ENCODE measurements at regions not wholly inside any gene's neighbourhood (a gene's known extent, or its start where the extent isn't known, plus 50 kb on each side); places are given as distances from the start of the nearest gene placed in this dataset.

DNA sequence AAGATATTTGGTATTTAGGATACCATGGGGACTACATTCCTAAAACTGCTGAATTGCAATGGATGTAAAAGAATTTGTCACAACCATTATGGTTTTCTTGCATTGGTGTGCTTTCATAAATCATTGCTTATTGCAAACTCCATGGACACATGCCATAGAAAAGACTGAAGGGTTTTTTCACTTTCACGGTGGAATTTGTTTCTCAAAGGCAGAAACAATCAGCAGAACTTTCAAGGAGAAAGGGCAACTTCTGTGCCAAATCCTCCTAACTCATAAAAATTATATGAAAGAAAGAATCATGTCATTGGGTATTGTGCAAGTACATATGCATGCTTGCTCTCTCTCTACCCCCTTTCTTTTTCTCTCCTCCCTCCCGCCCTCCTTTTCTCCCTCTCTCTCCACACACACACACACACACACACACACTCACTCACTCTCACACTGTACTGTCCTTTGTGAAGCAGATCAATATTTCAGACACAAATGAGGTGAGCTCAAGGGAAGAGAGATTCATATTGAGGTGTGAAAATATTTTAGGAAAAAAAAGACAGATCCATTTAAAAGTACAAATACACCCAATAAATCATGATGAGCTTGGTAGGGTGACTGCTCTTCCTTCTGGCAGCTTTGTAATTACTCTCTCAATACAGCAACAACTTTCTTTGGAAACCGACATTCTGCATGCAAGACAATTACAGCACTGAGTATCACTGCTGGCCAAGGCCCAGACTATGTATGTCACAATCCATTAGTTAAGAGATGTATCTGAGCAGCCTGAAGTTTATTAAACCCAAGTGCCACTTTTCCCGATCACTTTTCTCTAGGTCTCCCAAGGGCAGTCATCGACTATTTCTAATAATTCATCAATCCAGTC lies 492.6 kb downstream of the TUSC7 start:
- DNase-seq, result no peak

DNA sequence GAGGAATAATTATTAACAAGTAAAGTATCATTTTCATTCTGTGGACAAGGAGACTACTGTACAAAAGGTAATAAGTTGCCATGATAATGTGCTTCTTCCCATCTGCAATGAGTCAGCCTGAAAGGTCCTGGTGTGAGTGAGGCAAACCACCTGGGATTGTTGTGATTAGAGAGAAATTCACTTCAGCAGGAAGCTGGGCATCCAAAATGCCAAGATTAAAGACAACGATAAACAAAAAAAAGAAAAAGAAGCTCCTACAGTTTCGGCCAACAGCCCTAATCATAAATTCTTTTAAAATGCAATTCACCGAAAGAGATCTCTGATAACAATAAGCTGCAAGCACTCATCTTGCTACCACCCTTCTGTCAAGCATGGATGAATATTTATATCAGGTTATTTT lies 507.8 kb downstream of the TUSC7 start:
- DNase-seq, result no peak

DNA sequence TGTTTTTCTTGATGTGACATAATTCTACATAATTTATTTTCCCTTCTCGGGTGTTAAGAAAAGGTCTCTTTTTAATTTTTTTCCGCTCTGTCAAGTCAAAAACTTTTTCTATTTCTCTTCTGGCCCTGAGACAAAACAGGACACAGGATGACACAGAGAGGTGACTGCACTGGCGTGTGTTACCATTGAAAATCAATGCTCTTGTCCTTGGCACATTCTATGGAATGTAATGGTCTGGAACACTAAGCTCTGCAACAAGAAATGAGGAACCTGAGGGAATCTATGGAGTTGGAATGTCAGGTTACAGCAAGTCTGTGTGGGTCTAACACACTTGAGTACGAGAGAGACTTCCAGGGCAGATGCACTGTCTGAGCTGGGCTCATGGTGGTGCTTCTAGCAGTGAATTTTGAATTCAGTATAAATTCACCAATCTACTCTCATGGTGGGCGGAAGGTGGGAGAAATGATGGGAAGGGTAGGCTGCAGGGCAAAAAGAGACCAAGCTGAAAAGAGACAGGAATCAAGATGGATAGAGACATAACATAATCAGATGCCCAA lies 508.3 kb downstream of the TUSC7 start:
- no peak for DNase-seq

DNA sequence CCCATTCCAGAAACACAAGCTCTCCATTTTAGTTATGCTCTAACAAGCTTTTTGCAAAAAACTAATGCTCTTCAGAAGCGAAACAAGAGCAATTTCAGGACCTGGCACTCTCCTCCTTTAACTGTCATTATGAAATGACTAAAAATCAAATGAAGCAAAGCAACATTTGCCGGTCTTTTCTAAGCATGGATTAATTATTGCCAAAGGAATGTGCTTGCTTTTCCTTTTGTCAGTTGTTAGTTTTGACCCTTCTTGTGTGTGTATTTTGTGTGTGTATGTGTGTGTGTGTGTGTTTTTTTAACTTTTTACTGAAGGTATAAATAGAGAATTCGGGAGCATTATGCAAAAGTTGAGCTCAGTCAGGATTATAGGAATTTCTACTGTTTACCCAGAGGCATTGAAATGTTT lies 509.1 kb downstream of the TUSC7 start:
- no peak for DNase-seq

DNA sequence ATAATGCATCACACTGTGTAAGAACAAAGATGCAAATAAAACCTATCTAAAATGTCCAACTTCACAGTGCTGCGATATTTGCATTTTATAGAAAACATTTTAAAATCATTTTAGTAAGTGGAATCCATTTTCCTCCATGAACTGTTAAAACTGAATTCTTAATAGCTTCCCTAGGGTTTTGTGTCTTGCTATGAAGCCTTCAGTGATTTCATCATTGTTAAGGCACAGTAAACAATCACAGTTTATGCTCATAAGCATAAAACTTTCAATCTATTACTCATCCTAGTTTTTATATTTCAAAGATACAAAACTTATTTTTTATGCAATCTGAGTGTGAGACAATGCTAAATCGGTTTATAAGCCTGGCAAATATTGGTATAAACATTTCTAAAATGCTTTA lies 509.7 kb downstream of the TUSC7 start:
- no peak for DNase-seq

DNA sequence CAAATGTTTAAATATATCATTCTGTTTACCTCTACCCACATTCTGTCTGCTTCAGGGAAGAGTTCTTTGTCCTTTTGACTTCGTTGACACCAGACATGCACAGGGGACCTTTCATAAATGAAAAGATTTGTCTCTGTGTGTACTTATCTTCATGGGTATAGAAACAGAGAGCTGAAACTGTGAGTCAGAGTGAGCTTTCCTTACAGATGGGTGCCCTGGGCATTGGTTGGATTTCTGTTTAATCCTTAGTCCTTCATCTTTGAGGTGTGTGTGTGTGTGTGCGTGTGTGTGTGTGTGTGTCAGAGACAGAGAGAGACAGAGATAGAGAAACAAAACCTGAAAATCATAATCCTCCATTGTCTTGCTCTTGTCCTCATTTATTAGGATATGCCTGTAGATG lies 517.4 kb downstream of the TUSC7 start:
- no peak for DNase-seq

DNA sequence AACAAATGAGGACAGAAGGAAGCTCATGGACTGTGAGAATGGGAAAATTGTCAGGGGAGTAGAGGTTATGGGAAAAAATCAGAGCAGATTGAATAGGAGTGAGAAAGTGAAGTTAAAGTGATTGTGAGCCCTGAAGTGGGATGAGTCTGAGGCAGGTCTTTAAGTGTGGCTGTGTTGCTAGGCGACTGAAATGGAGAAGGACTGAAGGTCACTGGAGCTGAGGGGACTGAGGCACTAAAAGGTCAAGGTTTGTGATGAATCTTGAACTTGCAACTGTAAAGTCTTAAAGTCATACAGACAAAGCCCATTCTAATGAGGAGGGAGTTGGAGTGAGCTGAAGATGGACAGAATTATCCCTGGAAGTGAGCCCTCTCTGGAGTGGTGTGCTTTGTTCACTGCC lies 518.9 kb downstream of the TUSC7 start:
- DNase-seq, result no peak

DNA sequence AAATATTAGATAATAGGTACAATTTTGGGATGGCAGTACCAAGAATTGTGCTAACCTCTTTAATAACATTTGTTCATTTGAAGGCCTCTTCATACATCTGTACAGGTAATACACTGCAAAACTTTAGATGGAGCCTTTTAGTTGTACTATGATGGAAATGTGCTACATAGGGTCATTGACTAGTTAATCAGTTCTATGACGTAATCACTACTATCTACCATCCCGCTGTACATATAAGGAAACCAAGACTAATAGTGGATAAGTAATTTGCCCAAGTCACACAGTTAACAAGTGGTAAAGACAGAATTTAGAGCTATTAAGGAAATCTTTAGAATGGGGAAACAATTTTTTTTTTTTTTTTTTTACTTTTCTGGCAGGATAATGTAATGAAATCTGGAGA lies 521.3 kb downstream of the TUSC7 start:
- DNase-seq, result no peak

DNA sequence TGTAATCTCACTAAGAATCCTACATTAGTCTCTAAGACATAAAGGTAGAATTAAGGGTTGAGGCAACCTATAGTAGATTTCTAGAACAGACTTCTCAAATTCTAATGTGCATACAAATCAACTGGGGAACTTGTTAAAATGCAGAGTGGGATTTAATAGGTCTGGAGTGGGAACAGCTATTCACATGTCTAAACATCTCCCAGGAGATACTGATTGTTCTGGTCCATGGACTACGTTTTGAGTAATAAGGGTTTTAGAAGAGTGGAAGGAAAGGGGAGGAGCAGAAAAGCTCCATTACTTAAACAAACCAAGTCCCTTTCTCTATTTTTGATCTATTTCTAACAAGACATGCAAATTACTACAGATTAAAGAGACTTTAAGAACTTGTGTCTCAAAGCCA lies 524.8 kb downstream of the TUSC7 start:
- DNase-seq, result no peak

DNA sequence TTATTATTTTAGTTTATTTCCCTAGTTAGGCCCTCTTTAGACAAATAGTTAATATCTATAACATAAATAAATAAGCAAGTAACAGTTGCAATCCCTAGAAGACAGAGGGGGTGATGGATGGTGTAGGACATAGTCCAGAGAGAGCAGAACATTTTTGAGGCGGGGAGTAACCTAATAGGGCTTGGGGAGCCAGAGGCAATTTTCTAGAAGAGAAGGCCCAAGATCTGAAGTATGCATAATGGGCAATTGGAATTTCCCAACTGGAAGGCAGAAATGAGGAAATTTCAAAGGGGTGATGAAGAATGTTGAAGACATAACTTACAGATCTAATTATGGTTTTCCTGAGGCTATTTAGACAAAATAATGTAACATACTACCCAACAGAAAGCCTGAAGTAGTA lies 525.7 kb downstream of the TUSC7 start:
- no peak for DNase-seq

DNA sequence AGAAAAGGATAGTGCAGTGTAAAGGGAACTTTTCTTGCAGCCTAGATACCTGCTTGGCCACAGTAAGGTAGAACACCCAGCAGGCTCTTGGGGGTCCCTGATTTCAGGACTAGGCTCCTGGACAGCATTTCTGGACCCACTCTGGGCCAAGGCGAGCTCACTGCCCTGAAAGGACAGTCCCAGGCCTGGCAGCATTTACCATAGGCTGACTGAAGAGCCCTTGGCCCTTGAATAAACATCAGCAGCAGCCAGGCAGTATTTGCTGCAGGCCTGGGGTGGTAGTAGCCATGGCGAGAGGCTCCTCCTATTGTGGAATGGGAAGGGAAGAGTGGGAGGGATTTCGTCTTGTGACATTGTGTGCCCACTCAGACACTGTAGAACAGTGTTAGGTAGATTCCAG lies 529.2 kb downstream of the TUSC7 start:
- DNase-seq, result no peak

DNA sequence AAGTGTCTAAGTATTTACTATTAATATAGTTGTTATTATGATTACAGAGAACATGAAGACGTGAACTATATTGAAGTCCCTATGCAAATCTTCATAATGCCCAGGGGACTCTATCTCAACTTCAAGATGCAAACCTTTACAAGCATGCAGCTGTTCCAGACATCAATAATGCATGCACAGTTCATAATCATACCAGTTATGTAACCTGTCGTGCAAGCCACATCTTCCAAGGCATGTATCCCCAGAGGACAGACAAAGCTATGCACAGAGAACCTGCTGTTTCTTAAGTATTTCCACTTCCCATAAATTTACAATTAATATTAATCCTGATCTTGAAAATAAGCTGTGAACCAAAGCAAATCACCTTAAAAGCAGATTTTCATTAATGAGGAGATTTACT lies 534.1 kb downstream of the TUSC7 start:
- no peak for DNase-seq

DNA sequence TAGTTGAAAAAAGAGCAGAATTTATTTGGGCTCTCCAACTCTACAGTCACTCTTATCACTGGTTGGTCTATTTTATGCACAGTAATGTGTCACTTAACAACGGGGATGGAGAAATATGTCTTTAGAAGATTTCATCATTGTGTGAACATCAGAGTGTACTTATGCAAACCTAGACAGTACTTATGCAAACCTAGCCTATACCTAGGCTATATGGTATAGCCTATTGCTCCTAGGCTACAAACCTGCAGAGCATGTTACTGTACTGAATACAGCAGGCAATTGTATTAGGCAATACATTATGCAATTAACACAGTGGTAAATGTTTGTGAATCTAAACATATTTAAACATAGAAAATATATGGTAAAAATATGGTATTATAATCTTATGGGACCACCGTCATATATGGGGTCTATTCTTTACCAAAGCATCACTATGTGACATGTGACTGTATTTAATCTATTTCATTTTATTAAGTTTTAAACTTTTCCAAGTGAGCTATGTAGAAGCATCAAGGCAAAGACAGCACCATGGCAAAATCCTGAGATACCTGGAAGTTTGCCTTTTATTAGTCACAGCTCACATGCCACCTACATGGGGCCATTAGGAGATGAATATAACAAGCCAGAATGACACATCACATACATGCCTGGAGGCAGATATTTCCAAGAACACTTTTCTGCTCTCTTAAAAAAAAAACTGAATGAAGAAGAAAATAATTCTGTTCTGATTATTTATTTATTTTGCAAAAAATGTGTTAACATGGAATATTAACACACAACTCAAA lies 537.4 kb downstream of the TUSC7 start:
- no peak for DNase-seq

DNA sequence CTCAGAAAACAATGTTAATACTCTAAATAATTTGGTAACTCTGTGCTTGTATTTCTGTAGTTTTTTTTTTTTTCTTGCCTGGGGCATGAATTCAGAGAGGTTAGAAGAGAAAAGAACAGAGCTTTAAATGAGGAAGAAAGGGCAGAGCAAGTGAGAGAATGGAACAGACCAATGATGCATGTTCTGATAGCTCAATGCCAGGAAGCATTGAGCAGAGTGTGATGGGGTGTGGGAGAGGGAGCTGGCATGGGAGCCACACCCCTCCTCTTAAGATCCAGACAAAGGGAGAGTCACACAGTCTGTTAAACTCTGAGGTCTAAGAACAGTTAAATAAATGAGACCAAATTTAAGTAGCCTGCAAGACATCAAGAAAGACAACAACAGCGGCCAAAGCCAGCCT lies 538.6 kb downstream of the TUSC7 start:
- DNase-seq, result no peak

DNA sequence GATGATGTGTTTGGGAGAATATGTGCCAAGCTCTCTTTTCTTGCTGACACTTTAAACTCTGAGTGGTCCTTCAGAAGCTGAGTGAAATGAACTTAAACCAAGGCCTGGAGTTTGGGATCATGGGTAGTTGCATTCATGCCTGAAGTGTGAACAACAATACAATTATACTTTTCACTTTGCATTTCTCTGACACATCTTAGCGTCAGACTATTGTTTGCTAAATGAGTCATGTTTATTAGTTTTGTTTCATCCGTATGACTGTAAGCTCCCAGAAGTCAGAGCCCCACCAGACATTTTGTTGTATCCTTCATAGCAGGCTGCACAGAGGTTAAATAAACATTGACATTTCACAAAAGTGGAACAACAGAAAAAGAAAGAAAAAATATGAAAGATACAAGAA lies 542.6 kb downstream of the TUSC7 start:
- DNase-seq, result no peak

DNA sequence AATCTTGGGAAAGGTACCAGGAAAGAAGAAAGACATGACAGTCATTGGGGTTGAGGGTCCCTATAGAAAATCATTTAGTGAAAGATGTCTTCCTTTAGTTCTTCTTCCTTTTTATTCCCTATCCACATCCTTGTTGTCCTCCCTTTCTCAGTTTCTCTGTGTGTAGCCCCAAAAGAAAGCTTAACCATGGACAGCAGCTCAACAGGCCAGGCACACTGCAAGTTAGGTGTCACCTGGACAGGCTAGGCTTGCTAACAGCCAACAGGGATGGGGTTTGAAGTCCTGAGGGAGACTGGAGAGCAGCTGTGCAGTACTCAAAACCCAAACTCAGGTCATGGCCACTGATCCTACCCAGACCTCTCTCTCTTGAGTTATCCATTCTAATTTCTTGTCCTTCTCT lies 543.1 kb downstream of the TUSC7 start:
- DNase-seq, result no peak

DNA sequence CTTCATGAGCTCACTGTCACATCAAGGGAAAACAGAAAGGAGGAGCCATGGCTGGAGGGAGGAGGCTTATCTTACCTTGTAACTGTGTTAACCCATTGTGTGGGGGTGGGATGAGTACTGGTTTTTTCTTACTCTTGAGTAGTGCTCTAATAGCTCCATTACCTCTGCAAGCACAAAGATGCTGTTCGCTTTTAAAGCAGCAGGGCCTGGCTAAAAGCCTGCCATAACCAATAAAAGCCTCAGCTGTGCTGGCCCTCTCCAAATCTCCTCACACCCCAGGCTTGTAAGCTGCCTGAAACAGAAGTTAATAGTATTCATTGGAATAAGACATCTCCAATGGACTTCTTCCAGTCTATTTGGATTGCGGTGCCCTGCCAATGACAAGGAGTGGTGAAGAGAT lies 544.1 kb downstream of the TUSC7 start:
- DNase-seq, result no peak

DNA sequence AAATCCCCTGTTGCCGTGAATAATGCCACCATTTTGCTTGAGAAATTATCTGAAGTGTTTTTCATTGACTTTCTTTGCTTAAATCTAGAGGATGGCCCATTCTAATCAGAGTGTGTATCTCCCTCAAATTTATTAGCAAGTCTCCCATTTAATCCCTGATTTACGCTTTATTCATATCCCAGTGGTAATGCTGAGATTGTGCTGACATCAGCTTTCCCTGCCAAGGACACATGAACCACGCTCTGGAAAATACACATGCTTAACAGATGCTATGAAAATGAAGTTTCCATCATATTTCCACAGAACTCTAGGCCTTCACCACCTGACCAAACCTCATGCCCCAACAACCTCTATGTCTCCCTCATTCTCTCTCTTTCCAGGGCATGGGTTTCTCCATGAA lies 545.4 kb downstream of the TUSC7 start:
- no peak for DNase-seq

DNA sequence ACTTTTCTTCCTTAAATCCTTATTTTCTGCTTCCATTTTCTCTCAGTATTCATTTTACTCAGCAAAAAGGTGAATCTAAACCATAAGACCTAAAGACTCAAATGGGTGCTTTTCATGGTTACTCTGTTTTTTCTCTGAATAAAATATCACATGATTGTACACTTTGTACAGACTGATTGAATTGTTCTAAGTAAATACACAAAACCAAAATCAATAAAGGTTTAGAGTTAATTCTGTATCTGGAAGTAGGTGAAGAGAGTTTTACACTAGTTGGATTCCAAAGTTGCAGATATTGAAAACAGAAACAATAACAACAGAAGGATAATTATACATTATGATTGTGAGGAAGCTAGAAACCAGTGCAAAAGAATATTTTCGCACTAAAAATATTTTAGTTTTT lies 546.2 kb downstream of the TUSC7 start:
- DNase-seq, result no peak

DNA sequence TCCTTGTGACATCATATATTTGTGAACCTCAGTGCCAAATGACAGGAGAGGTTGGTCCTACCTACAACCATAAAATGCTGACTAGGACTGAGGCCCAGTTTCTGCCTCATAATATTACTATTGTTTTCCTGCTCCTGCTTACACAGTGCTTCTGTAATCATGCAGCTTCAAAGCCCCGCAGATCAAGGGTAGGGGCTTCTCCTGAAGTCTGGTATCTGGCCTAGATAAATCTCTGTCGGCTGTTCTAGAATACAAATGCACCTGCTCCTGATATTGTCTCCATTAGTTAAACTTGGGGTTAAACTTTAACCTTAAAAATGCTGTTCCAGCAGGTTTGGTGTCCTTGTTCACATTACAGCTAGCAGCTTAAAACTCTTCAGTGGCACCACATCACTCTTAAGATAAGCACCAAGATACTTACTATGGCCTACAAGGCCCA lies 552.4 kb downstream of the TUSC7 start:
- DNase-seq, result no peak

DNA sequence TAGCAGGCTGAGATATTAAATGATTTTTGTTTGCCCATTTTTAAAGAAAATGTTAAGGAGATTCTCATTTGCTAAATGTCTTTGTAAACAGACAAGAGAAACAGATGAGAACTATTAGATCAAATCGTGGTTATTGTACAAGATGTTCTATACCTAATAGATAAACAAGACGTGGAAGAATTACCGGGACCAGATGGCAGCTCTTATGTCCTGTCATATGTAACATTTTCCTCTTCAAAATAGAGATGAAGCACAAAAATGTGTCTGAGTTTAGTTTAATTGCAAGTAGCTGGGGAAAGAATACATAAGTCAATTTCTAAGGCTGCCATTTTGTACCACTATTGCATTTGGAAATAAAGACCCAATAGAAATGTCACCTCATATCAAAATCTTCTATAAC lies 553.7 kb downstream of the TUSC7 start:
- DNase-seq, result no peak

DNA sequence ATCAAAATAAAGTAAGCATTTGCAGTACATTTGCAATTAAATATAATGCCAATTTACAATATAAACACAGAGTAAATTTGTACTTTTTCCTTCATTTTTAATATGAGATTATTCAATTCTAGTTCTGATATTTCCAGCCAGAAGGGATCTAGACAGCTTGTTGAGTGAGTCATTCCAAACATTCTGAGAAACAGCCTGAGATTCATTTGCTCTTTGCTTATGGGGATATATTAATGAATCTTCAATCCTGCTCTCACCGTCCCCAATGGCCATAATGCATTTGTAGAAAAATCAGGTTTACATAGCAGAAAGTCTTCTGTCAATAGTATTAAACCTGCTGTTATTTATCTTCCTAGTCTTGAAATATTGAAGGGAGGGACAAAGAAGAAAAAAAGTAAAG lies 554.2 kb downstream of the TUSC7 start:
- no peak for DNase-seq

DNA sequence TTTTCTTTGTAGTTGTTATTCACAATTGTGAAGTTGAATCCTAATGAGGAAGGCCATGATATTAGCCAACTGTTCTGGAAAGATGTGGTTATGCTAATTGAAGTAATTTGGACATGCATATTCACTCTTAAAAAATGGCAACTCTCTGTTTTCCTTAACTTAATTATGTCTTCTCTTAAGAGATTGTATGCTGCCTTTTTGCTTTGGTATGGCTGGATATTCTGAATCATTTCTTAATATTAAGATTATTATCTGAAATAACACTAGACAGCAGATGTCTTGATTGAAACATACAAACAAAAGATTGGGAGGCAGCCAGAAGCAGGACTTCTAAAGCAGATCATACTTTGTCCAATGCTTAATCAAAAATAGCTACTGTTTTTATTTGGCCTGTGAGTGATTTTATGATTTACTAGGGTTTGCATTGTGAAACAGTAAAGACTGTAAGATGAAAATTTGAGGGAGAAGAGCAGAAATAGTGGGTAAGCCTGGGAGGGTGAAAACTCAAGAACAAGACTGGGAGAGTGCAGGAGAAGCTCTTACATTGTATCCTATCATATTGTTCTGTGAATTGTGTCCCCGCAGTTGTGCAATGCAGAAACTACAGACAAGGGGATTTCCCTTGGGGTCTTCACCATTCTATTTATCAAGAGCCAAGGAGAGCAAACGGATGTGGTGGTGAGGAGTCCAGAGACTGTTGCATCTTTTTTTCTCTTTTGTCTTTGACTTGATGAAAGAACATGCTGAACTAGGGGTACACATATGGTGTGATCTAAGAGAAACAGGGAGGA lies 554.8 kb downstream of the TUSC7 start:
- no peak for DNase-seq

Measured in activated CD4-positive, alpha-beta T cell treated with anti-CD3 and anti-CD28 coated beads for 48 hours (primary cell).